AG09319 (cell line): ENCODE measurements at regions not wholly inside any gene's neighbourhood (a gene's known extent, or its start where the extent isn't known, plus 50 kb on each side); places are given as distances from the start of the nearest gene placed in this dataset.

ENCODE experiments used
- DNase-seq: peaks from one replicate; pipeline ENCODE4 v3.0.0-alpha.2; 2010; ENCODE audit warnings: low read depth; ENCODE audit errors: extremely low read depth
- TF ChIP-seq, protein P1 (sequence below): IDR thresholded peaks from 2 replicates; pipeline ENCODE4 v1.5.1; 2011; ENCODE audit warnings: low read depth, mild to moderate bottlenecking, inconsistent platforms, low read length, moderate library complexity

DNA sequence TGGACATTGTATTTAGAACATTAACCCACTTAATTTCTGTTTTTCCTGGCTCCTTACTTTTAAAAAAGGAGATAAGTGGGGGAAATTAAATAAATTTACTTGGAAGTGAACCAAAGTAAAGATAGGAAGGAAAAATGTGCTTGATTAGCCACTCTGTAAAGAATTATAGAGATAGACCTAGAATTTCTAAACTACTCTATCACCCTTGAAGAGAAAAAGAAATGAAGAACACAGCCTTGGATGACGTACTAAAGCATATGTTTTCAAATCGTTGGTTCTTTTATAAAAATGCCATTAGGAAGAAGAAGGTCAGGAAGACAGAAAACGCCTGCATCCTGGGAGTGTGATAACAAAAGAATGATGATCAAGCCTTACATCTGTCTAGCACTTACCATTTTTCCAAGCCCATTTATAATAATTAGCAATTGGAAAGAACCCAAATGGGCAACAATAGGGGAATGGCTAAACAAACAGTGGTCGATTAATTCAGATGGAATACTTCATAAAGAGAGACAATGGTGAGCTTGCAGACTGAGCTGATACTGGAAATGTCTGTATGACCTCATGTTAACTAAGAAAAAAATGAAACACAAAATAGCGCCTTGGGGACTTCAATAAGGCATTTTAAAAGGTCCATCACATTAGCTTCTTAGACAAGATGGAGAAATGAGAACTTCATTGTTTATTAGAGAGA, 81.0 kb upstream of the LRRC55 start:
- TF ChIP-seq, protein P1, sequence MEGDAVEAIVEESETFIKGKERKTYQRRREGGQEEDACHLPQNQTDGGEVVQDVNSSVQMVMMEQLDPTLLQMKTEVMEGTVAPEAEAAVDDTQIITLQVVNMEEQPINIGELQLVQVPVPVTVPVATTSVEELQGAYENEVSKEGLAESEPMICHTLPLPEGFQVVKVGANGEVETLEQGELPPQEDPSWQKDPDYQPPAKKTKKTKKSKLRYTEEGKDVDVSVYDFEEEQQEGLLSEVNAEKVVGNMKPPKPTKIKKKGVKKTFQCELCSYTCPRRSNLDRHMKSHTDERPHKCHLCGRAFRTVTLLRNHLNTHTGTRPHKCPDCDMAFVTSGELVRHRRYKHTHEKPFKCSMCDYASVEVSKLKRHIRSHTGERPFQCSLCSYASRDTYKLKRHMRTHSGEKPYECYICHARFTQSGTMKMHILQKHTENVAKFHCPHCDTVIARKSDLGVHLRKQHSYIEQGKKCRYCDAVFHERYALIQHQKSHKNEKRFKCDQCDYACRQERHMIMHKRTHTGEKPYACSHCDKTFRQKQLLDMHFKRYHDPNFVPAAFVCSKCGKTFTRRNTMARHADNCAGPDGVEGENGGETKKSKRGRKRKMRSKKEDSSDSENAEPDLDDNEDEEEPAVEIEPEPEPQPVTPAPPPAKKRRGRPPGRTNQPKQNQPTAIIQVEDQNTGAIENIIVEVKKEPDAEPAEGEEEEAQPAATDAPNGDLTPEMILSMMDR, result no peak
- DNase-seq, result no peak

DNA sequence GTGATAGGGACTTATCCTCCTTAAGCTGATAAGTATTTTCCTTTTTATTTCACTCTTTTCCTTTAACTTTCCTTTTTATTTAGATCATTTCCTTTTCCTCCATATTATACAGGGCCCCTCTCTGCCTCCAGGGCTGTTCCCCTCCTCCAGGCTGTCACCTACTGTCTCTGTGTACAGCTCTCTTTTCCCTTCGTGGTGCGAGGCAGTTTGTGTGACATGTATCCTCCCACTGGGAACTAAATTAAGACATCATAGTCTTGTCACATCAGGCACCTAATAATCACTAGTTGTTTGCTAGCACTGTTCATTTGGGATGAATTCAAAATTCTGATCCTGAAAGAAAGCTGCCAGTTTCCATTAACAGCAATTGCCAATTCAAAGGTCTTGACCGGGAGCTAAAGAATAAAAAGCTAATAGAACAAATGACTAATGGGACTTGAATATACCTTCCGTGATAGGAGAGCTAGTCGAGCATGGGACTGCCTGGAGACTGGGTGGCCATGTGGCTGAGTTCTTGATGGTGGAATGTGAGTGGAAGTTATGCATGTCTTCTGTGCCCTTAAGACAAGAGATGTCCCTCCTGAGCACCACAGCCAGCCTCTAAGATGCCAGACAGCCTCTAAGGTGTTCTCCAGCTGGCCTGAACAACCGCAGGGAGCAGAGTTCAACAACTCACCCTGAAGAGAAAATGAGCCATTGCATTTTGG, 77.7 kb upstream of the LRRC55 start:
- TF ChIP-seq, protein P1, result no peak
- DNase-seq, result no peak

DNA sequence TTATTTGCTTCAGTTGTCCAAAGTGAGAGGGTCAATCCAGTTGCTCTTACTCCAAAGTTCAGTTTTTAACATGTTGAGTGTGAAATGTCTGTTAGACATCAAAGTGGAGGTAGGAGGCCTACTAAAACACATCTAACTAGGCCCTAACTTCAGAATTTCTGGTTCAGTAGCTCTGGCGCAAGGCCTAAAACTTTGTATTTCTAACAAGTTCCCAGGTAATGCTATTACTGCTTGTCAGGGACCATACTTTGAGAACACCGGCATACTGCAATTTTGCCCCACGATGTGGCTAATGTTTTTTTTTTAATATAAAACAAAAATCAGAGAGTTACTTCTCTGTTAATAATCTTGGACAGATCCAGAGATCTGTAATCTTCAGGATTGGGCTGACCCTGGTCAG, 72.4 kb upstream of the LRRC55 start:
- TF ChIP-seq, protein P1, result no peak
- DNase-seq, result no peak

DNA sequence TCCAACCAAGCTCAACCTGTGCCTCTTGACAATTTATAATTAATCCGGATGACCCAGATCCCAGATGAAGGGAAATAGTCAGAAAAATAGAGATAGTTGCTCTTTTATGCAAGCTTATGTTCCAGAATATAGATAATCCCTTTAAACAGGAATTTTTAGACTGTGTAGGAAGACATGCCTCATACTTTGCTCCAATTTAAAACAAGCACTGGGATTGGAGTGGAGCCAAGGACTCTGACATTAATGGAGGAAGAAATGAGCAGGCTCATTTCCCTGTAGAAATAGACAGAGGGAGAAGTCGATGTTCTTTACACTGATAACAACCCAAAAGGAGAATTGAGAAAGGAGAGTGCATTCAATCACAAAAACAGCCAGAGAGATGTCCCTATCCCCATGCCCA, 70.1 kb upstream of the LRRC55 start:
- TF ChIP-seq, protein P1, result no peak
- DNase-seq, result no peak

DNA sequence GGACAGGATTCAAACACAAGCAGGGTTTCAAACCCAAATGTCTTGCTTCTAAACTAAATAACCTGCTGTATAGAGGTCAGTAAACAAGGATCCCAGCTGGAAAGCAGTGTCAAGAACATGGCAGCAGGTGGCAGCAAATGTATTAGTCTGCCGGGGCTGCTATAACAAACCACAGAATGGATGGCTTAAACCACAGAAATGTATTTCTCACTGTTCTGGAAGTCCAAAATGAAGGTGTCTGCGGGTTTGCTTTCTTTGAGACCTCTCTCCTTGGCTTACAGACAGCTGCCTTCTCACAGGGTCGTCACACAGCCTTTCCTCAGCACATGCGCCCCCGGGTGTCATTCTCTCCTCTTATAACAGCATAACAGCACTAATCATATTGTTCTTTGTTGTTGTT, 65.1 kb upstream of the LRRC55 start:
- TF ChIP-seq, protein P1, result peak; percentile 53
- peak; percentile 15 for DNase-seq

DNA sequence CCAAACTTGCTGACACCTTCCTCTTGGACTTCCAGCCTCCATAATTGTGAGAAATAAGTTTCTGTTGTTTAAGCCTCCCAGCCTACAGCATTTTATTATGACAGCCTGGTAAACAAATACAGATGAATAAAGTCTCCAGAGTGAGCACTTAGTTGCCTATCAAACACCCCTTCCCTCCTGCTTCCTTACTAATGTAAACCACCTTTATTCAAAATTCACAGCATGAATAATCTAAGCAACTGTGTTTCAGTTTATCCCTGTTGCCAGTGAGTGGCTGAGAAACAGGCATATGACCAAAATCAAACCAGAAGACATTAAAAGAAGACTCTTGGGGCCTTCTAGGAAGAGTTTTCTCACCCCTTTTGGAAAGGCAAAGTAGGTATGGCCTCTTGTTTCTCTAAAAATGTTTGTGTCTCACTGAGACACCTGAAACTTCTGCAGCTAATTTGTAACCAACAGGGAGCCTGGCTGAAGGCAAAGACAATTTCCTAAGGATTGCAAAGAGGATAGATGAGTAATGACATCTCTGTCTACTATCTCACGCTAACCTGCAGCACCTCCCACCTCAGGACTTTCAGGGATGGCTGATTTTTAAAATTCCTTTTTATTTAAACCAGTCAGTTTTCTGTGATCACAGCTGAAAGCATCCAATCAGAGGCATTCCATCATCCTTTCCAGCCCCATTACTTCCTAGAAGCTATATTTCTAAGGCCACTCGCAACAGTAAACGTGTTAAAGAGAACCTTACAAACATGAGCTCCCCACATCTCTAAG, 61.4 kb upstream of the LRRC55 start:
- TF ChIP-seq, protein P1, result no peak
- no peak for DNase-seq

DNA sequence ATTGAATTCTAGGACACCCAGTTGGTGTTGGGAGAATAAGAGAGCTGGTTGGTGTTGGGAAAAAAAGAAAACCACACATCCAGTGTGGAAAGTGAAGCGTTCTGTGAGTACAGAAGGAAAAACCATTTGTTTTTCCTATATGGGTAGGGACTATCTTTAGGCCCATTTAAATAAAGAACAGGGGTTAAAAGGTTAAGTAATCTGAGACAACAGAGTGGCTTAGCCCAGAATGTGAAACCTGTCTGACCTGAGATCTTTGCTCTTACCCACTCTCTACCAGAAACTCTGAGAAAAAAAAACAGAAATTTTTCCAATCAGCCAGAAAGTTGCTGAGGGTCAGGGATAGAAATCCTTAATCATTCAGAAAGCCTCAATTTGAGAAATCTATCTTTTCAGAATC, 59.8 kb upstream of the LRRC55 start:
- no peak for DNase-seq
- TF ChIP-seq, protein P1, result no peak
